Calu3 (cell line): ENCODE measurements at regions not wholly inside any gene's neighbourhood (a gene's known extent, or its start where the extent isn't known, plus 50 kb on each side); places are given as distances from the start of the nearest gene placed in this dataset.

Experiments
- BruUV-seq: library from RNA; stranded (reverse); fragments of 400-500 nt; replicated peaks from 2 replicates; lab custom pipeline; 2021; lab: Mats Ljungman, UMichigan
- CTCF ChIA-PET: fragments of 300-600 bp; sonication (Branson Sonifier 250); formaldehyde crosslinking; loops from one replicate; lab custom pipeline; 2022; ENCODE audit warnings: antibody characterized with exemption; lab: Charles Lee
- DNase-seq: peaks from one replicate; pipeline ENCODE4 v3.0.0; 2022
- H3K27ac Mint-ChIP-seq: one replicate; pipeline ENCODE4 v1.8.0; 2022; ENCODE audit warnings: mixed read lengths; ENCODE audit not compliant: unreplicated experiment
- H3K27me3 Mint-ChIP-seq: one replicate; pipeline ENCODE4 v1.8.0; 2022; ENCODE audit warnings: mixed read lengths; ENCODE audit not compliant: unreplicated experiment
- H3K36me3 Mint-ChIP-seq: one replicate; pipeline ENCODE4 v1.8.0; 2022; ENCODE audit warnings: mild to moderate bottlenecking, moderate library complexity, mixed read lengths; ENCODE audit not compliant: insufficient read depth, unreplicated experiment
- H3K4me1 Mint-ChIP-seq: one replicate; pipeline ENCODE4 v1.8.0; 2022; ENCODE audit warnings: mild to moderate bottlenecking, low read depth, mixed read lengths; ENCODE audit not compliant: unreplicated experiment
- H3K4me3 Mint-ChIP-seq: one replicate; pipeline ENCODE4 v1.8.0; 2022; ENCODE audit warnings: mild to moderate bottlenecking, low read depth, moderate library complexity, mixed read lengths; ENCODE audit not compliant: unreplicated experiment
- H3K9me3 Mint-ChIP-seq: one replicate; pipeline ENCODE4 v1.8.0; 2022; ENCODE audit warnings: low read depth, mixed read lengths; ENCODE audit not compliant: unreplicated experiment
- intact Hi-C: fragments of 100-400 bp; cut with micrococcal nuclease; formaldehyde crosslinking; loops from one replicate; pipeline ENCODE4 v1.10.0; 2022; ENCODE audit not compliant: unreplicated experiment
- TF ChIP-seq, protein P1 (sequence below): fragments of 200-600 bp; IDR thresholded peaks from one replicate; pipeline ENCODE4 v1.8.0; 2022; ENCODE audit warnings: antibody characterized with exemption; ENCODE audit not compliant: unreplicated experiment

DNA sequence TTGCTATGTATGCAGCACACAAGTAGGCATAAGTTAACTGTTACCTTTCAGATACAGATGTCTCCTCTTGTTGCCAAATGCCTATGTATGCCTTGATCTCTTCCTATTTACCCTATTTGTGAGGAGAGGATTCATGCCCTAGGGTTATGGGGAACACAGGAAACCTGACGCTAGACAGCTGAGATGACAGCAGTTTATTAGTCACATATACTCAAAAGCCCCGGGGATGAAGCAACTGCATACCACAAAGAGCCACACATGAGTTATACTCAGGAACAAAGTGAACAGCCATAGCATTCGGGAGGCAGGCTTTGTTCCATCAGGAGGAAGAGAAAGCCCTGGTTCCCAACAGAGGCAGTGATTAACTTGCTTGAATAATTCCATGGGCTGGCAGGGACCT, 1011.7 kb upstream of the PCDH7 start:
- CTCF ChIA-PET = no interaction called here
- peaks cover 11% of the 10 kb centered on the region for H3K9me3 Mint-ChIP-seq
- H3K36me3 Mint-ChIP-seq = no peaks in the 10 kb centered on the region
- TF ChIP-seq, protein P1, sequence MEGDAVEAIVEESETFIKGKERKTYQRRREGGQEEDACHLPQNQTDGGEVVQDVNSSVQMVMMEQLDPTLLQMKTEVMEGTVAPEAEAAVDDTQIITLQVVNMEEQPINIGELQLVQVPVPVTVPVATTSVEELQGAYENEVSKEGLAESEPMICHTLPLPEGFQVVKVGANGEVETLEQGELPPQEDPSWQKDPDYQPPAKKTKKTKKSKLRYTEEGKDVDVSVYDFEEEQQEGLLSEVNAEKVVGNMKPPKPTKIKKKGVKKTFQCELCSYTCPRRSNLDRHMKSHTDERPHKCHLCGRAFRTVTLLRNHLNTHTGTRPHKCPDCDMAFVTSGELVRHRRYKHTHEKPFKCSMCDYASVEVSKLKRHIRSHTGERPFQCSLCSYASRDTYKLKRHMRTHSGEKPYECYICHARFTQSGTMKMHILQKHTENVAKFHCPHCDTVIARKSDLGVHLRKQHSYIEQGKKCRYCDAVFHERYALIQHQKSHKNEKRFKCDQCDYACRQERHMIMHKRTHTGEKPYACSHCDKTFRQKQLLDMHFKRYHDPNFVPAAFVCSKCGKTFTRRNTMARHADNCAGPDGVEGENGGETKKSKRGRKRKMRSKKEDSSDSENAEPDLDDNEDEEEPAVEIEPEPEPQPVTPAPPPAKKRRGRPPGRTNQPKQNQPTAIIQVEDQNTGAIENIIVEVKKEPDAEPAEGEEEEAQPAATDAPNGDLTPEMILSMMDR = no peak
- H3K4me1 Mint-ChIP-seq = no peaks in the 10 kb centered on the region
- H3K27ac Mint-ChIP-seq = no peak overlapping the region
- no TSS peak for BruUV-seq
- no peak overlapping the region for H3K4me3 Mint-ChIP-seq
- no peak for DNase-seq
- no peaks in the 10 kb centered on the region for H3K27me3 Mint-ChIP-seq
- intact Hi-C loops = no loop called here

DNA sequence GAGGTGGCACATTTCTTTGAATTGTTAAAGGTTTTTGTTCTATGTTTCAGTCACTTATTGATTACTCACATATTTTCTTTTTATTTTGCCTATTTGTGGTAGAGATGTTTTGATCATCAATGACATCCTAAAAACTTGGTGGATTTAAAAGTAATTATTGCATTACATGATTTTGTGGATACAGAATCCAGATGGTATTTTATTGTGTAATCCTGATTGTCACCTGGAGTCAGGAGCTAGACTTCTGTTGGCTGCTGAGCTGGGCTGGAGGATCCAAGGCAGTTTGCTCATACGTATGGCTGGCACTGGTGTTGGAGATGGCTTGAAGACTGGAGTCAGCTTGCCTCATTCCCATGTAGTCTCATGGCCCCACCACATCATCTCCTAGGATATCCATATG, 1009.6 kb upstream of the PCDH7 start:
- CTCF ChIA-PET = no interaction called here
- no TSS peak for BruUV-seq
- H3K27me3 Mint-ChIP-seq = no peaks in the 10 kb centered on the region
- no peak for DNase-seq
- H3K27ac Mint-ChIP-seq = no peak overlapping the region
- H3K9me3 Mint-ChIP-seq = peaks cover 9% of the 10 kb centered on the region
- intact Hi-C loops = no loop called here
- TF ChIP-seq, protein P1 = no peak
- H3K4me1 Mint-ChIP-seq = no peaks in the 10 kb centered on the region
- no peaks in the 10 kb centered on the region for H3K36me3 Mint-ChIP-seq
- no peak overlapping the region for H3K4me3 Mint-ChIP-seq

DNA sequence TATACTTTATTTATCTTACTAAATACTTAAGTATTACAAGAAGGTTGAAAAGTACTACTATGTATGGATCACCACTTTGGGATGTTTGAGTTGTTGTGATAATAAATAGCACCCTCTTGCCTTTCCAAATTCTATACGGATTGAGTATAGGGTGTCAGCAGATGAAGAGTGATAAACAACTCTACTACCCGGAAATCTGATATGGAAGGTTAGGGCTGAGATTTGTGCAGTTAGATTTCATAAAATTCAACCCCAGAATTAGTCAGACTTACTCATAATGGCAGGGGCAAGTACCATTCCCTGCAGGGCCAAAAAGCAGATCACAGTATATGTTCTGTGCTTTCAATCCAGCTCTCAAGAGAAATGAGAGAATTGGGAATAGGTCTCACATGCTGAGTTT, 1008.9 kb upstream of the PCDH7 start:
- Mint-ChIP-seq H3K4me3 (no peak overlapping the region), H3K36me3 (no peaks in the 10 kb centered on the region), H3K9me3 (peaks cover 9% of the 10 kb centered on the region), H3K27ac (no peak overlapping the region), H3K4me1 (no peaks in the 10 kb centered on the region), H3K27me3 (no peaks in the 10 kb centered on the region)
- TF ChIP-seq, protein P1 = no peak
- no peak for DNase-seq
- CTCF ChIA-PET = no interaction called here
- intact Hi-C loops = no loop called here
- BruUV-seq = no TSS peak

- Mint-ChIP-seq H3K4me3 (no peak overlapping the region), H3K9me3 (peaks cover 2% of the 10 kb centered on the region), H3K27me3 (no peaks in the 10 kb centered on the region), H3K4me1 (no peaks in the 10 kb centered on the region), H3K36me3 (no peaks in the 10 kb centered on the region), H3K27ac (no peak overlapping the region)
- intact Hi-C loops = no loop called here
- CTCF ChIA-PET = no interaction called here
- no peak for DNase-seq
- TF ChIP-seq, protein P1 = no peak
- BruUV-seq = no TSS peak
These were observed 1002.7 kb upstream of the PCDH7 start for GRCh38 chr4:29717287-29718057.
